Common myeloid progenitor, CD34-positive (primary cell): ENCODE measurements at regions not wholly inside any gene's neighbourhood (a gene's known extent, or its start where the extent isn't known, plus 50 kb on each side); places are given as distances from the start of the nearest gene placed in this dataset.
A peak's percentile ranks its signal among the peaks of the same experiment; 100 is the strongest.

Experiments
- CTCF ChIA-PET: fragments of 350-600 bp; sonication (Branson Sonifier 250); formaldehyde crosslinking; loops from one replicate; lab custom pipeline; 2021; ENCODE audit warnings: antibody characterized with exemption; lab: Charles Lee
- POLR2A ChIA-PET: fragments of 350-600 bp; sonication (Branson Sonifier 250); formaldehyde crosslinking; loops from one replicate; lab custom pipeline; 2021; ENCODE audit warnings: antibody characterized with exemption; lab: Charles Lee
- DNase-seq, 3 donors: peaks; one replicate each; pipeline versions ENCODE4 v3.0.0 to v3.0.0-alpha.2; 2013
- H3K27ac ChIP-seq, 2 experiments: 1 replicate in 1 of 2; 2 replicates in 1 of 2; pipeline ENCODE4 v1.7.0; 2013; ENCODE audit warnings: inconsistent platforms in 2 of 2, low read length in 2 of 2, mild to moderate bottlenecking in 2 of 2, low read depth in 1 of 2, moderate library complexity in 1 of 2; ENCODE audit not compliant: severe bottlenecking in 2 of 2, insufficient read depth in 1 of 2, poor library complexity in 1 of 2
- H3K27me3 ChIP-seq, 5 experiments: replicated peaks in 2 of 5; 1 replicate in 3 of 5; 2 replicates in 2 of 5; pipeline versions ENCODE4 v1.6.1 to v1.7.0; 2013; ENCODE audit warnings: low read length in 4 of 5, mild to moderate bottlenecking in 2 of 5, moderate library complexity in 2 of 5, inconsistent platforms in 1 of 5; ENCODE audit not compliant: insufficient read depth in 5 of 5, control insufficient read depth in 4 of 5
- H3K36me3 ChIP-seq, 4 experiments: 1 replicate in 2 of 4; 2 replicates in 2 of 4; pipeline versions ENCODE4 v1.6.1 to v1.7.0; 2013; ENCODE audit warnings: low read length in 3 of 4, control low read depth in 1 of 4, mild to moderate bottlenecking in 1 of 4; ENCODE audit not compliant: control insufficient read depth in 4 of 4, insufficient read depth in 4 of 4
- H3K4me1 ChIP-seq, 4 experiments: 1 replicate in 3 of 4; 2 replicates in 1 of 4; pipeline versions ENCODE4 v1.6.1 to v1.7.1; 2013; ENCODE audit warnings: low read length in 3 of 4, mild to moderate bottlenecking in 3 of 4, control low read depth in 1 of 4, inconsistent platforms in 1 of 4, moderate library complexity in 1 of 4; ENCODE audit not compliant: control insufficient read depth in 4 of 4, insufficient read depth in 4 of 4; ENCODE audit errors: control extremely low read depth in 1 of 4
- H3K4me3 ChIP-seq, 7 experiments: 1 replicate in 4 of 7; 2 replicates in 3 of 7; pipeline versions ENCODE4 v1.5.1 to v1.7.0; 2013; ENCODE audit warnings: mild to moderate bottlenecking in 7 of 7, low read length in 6 of 7, moderate library complexity in 6 of 7, inconsistent platforms in 2 of 7, low read depth in 2 of 7, control low read depth in 1 of 7; ENCODE audit not compliant: insufficient read depth in 4 of 7, control insufficient read depth in 1 of 7; ENCODE audit errors: extremely low read depth in 1 of 7
- H3K9me3 ChIP-seq, 5 experiments: 1 replicate in 4 of 5; 2 replicates in 1 of 5; pipeline versions ENCODE4 v1.6.1 to v1.7.1; 2013; ENCODE audit warnings: low read length in 4 of 5, mild to moderate bottlenecking in 2 of 5, inconsistent platforms in 1 of 5, low read depth in 1 of 5, moderate library complexity in 1 of 5; ENCODE audit not compliant: control insufficient read depth in 4 of 5, insufficient read depth in 2 of 5; ENCODE audit errors: control extremely low read depth in 1 of 5
- WGBS: methylation state at CpG from one replicate; pipeline ENCODE4 v1.1.5; 2013; ENCODE audit not compliant: insufficient coverage; 5-methylcytosine and 5-hydroxymethylcytosine counted together

DNA sequence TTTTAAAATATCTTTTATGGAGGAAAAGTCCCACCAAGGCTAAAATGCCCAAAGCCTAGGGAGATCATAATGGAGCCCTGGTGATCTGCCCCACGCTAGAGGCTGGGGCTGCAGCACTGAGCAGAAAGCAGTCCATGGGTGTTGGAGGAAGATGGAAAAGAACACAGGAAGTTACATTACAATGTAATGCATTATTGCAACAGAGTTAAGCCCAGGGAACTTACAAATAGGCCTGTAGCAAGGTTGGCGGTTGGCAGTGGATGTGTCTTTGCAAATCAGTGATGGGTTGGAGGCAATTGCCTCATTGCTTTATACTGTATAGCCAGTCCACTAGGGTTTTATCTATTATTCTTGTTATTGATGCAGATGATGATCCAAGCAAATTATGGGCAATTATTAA is 399.9 kb downstream of the NDFIP2 start:
- Histone ChIP-seq H3K36me3 (no peaks in the 10 kb centered on the region), H3K27ac (no peak overlapping the region), H3K4me3 (no peak overlapping the region), H3K27me3 (no peaks in the 10 kb centered on the region), H3K4me1 (peaks cover 0 to 3% (median 0%) of the 10 kb centered on the region in 4 experiments), H3K9me3 (peaks cover 0 to 4% (median 2%) of the 10 kb centered on the region in 5 experiments)
- 91% methylated on average over 2 of the region's 2 CpGs for WGBS
- DNase-seq, result no peak
- POLR2A ChIA-PET, result no interaction called here
- CTCF ChIA-PET, result no interaction called here

- H3K36me3 ChIP-seq, result no peaks in the 10 kb centered on the region
- POLR2A ChIA-PET, result no interaction called here
- peaks cover 0 to 4% (median 2%) of the 10 kb centered on the region in 5 experiments for H3K9me3 ChIP-seq
- H3K27me3 ChIP-seq, result no peaks in the 10 kb centered on the region
- H3K27ac ChIP-seq, result no peak overlapping the region
- CTCF ChIA-PET, result no interaction called here
- H3K4me3 ChIP-seq, result no peak overlapping the region
- 100% methylated on average over 1 of the region's 5 CpGs for WGBS
- peaks cover under 1 to 6% (median 3%) of the 10 kb centered on the region in 4 experiments for H3K4me1 ChIP-seq
- DNase-seq, result peak in 1 of 3 donors; percentile 34
These were observed 393.7 kb downstream of the NDFIP2 start for GRCh38 chr13:79874396-79875360.

GRCh38 chr13:79871594-79871993 is 390.6 kb downstream of the NDFIP2 start:
- H3K36me3 ChIP-seq, result no peaks in the 10 kb centered on the region
- no peaks in the 10 kb centered on the region for H3K27me3 ChIP-seq
- peaks cover 18 to 36% (median 20%) of the 10 kb centered on the region in 4 experiments for H3K4me1 ChIP-seq
- peaks cover 0 to 1% (median 0%) of the 10 kb centered on the region in 5 experiments for H3K9me3 ChIP-seq
- H3K27ac ChIP-seq, result no peak overlapping the region
- CTCF ChIA-PET, result interaction anchor here (1.0 to 1.2 kb wide), 2 partner anchors 15 to 98 kb away, joined by 3 read pairs; no protein-coding TSS in a partner anchor
- no peak for DNase-seq
- no peak overlapping the region for H3K4me3 ChIP-seq
- POLR2A ChIA-PET, result interaction anchor here (0.6 kb wide), 1 partner anchor 470 kb away, joined by 3 read pairs; the partner anchor contains the start of gene SPRY2

DNA sequence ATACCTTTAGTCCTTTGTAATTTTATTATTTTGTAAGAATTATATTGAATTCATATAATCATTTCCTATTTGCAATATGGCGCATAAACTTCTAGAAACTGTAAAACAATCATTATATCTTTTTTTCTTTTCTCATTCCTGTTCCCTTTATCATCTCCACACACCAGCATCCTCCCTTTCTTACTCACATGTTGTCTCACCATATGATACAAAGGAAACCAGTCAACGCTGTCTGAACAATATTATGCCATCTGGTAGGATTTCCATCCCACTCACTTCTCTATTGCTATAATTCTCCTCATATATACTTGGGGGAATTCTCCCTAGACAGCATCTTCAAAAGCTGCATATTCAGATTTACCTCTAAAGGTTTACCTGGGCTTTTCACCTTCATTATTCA is 389.8 kb downstream of the NDFIP2 start:
- Histone ChIP-seq H3K36me3 (no peaks in the 10 kb centered on the region), H3K4me3 (no peak overlapping the region), H3K9me3 (no peaks in the 10 kb centered on the region), H3K27me3 (no peaks in the 10 kb centered on the region), H3K27ac (no peak overlapping the region), H3K4me1 (peaks cover 23 to 43% (median 25%) of the 10 kb centered on the region in 4 experiments)
- DNase-seq, result no peak
- 100% methylated on average over 1 of the region's 2 CpGs for WGBS
- ChIA-PET CTCF (interaction anchor here (0.6 to 1.4 kb wide), 4 partner anchors 16 to 128 kb away, joined by 3 to 4 read pairs (median 3); no protein-coding TSS in a partner anchor), POLR2A (no interaction called here)

DNA sequence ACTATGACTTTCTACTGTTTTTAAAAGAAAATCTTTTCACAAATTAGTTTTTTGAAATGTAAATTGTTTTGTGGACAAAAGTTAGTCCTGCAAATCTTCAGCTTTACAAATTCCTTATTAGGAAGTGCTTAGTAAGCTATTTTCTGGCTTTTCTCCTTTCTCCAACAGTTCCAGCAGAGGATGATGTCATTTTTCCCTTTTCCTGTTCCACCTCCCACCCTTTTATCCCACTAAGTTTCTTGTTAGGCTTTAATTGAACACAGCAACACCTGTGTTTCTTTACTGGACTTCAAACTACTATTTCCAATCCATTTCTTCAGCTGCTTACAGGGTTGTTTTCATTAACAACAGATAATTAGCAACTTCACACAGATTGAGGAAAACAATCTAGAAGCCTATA is 389.2 kb downstream of the NDFIP2 start:
- ChIA-PET POLR2A (interaction anchor here (0.9 kb wide), 1 partner anchor 470 kb away, joined by 3 read pairs; no protein-coding TSS in a partner anchor), CTCF (interaction anchor here (1.4 kb wide), 1 partner anchor 42 kb away, joined by 3 read pairs; no protein-coding TSS in a partner anchor)
- peaks cover 23 to 43% (median 26%) of the 10 kb centered on the region in 4 experiments for H3K4me1 ChIP-seq
- peak overlapping the region; percentile 43 to 61 for H3K27ac ChIP-seq
- no peaks in the 10 kb centered on the region for H3K36me3 ChIP-seq
- no peak overlapping the region for H3K4me3 ChIP-seq
- H3K9me3 ChIP-seq, result no peaks in the 10 kb centered on the region
- no peak for DNase-seq
- no peaks in the 10 kb centered on the region for H3K27me3 ChIP-seq

DNA sequence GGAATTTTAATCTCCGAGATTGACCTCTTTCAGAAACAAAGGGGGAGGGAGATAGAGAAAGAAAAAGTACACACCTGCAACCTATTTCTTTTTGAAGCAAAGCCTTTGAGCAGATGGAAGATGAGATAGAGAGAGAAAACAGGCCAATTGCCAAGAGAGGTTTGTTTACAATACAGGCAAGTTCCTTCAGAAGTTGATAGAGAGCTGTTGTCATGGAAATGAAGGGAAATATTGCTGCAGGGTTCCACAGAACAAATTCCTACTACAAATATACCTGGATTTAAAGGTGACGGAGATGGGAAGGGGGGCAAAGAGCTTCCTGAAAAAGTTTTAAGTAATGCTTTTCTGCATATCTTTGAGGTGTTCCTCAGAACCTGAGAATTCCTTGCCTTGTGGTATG is 388.4 kb downstream of the NDFIP2 start:
- H3K27ac ChIP-seq, result peak overlapping the region; percentile 43 to 61
- no peaks in the 10 kb centered on the region for H3K9me3 ChIP-seq
- H3K4me1 ChIP-seq, result peaks cover 23 to 43% (median 26%) of the 10 kb centered on the region in 4 experiments
- ChIA-PET CTCF (interaction anchor here (1.4 kb wide), 1 partner anchor 43 kb away, joined by 3 read pairs; no protein-coding TSS in a partner anchor), POLR2A (interaction anchor here (0.9 kb wide), 1 partner anchor 470 kb away, joined by 3 read pairs; no protein-coding TSS in a partner anchor)
- DNase-seq, result peak; percentile 49 to 94 (median 91)
- H3K27me3 ChIP-seq, result no peaks in the 10 kb centered on the region
- no peaks in the 10 kb centered on the region for H3K36me3 ChIP-seq
- no peak overlapping the region for H3K4me3 ChIP-seq
- no CpG with 5 or more reads among the region's 2 CpGs for WGBS

GRCh38 chr13:79867254-79867653 is 386.3 kb downstream of the NDFIP2 start:
- peak; percentile 78 to 97 (median 95) for DNase-seq
- ChIA-PET POLR2A (no interaction called here), CTCF (no interaction called here)
- Histone ChIP-seq H3K4me1 (peaks cover 23 to 43% (median 26%) of the 10 kb centered on the region in 4 experiments), H3K27ac (peak overlapping the region; percentile 89 to 92), H3K4me3 (peak overlapping the region in 1 of 7 experiments; percentile 35), H3K9me3 (no peaks in the 10 kb centered on the region), H3K27me3 (no peaks in the 10 kb centered on the region), H3K36me3 (no peaks in the 10 kb centered on the region)
- no CpG with 5 or more reads among the region's 1 CpG for WGBS
